Gastroesophageal sphincter (tissue), 3 donors: ENCODE measurements at regions not wholly inside any gene's neighbourhood (a gene's known extent, or its start where the extent isn't known, plus 50 kb on each side); places are given as distances from the start of the nearest gene placed in this dataset.
"Not testable (repeated sequence)": the region's sequence is repeated elsewhere in the genome, so short reads cannot be mapped to it uniquely, and the experiment has no call there.

ENCODE experiments used
- EP300 ChIP-seq: sonication (generic); formaldehyde crosslinking; IDR thresholded peaks from one replicate; pipeline ENCODE4 v1.6.1; 2017; ENCODE audit warnings: antibody characterized with exemption, mild to moderate bottlenecking
- POLR2A ChIP-seq, 2 donors: fragments of 450-650 bp; IDR thresholded peaks; one replicate each; pipeline ENCODE4 v1.6.1; 2017; ENCODE audit warnings: antibody characterized with exemption in 2 of 2, mild to moderate bottlenecking in 2 of 2, moderate library complexity in 1 of 2
- TF ChIP-seq, protein P1 (sequence below), 4 experiments: fragments of 200-600 bp in 2 of 4; fragments of 450-650 bp in 2 of 4; sonication (generic) in 1 of 4; IDR thresholded peaks; one replicate each; pipeline ENCODE4 v1.5.1; 2017 to 2019; ENCODE audit warnings: antibody characterized with exemption in 4 of 4, mild to moderate bottlenecking in 2 of 4, moderate library complexity in 2 of 4

- TF ChIP-seq POLR2A (IDR thresholded peaks at IDR 0.05); EP300: not testable (repeated sequence)
- TF ChIP-seq, protein P1, sequence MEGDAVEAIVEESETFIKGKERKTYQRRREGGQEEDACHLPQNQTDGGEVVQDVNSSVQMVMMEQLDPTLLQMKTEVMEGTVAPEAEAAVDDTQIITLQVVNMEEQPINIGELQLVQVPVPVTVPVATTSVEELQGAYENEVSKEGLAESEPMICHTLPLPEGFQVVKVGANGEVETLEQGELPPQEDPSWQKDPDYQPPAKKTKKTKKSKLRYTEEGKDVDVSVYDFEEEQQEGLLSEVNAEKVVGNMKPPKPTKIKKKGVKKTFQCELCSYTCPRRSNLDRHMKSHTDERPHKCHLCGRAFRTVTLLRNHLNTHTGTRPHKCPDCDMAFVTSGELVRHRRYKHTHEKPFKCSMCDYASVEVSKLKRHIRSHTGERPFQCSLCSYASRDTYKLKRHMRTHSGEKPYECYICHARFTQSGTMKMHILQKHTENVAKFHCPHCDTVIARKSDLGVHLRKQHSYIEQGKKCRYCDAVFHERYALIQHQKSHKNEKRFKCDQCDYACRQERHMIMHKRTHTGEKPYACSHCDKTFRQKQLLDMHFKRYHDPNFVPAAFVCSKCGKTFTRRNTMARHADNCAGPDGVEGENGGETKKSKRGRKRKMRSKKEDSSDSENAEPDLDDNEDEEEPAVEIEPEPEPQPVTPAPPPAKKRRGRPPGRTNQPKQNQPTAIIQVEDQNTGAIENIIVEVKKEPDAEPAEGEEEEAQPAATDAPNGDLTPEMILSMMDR (IDR thresholded peaks at IDR 0.05) = not testable (repeated sequence)
Measured at GRCh38 chr15:21736443-21736842, 141.1 kb downstream of the POTEB start.
